ENCODE measurements at regions not wholly inside any gene's neighbourhood (a gene's known extent, or its start where the extent isn't known, plus 50 kb on each side); places are given as distances from the start of the nearest gene placed in this dataset.

DNA sequence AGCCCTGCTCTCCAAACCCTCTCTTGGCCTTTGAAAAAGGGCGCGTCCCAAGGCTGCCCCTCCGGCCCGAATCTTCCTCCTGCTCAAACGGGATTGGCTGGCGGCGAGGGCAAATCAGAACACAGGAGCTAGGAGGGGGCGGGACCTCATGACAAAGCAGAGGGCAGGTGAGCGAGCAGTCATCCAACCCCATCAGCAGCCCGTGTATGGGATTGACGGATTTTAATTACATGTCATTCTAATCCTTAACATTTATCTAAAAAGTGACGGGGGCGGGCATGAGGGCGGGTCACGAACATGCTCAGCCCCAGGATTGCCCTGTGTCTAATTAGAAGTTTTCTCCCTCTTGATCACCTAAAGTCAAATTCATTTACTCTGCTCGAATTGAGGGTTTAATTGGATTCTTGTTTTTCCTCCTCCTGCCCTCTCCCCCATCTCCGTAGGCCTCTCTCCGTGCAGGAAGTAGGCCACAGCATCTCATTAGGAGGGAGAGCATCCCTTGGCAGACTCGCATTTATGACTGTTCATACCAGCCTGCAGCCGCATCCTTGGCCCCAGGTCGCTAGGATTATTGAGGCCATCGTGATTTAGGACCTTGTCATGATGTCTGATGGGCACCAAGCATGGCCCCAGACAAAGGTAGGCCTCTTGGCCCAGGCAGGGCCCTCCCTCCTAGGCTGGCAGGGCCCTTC lies 147.1 kb downstream of the CHST1 start:
- no peak for DNase-seq

DNA sequence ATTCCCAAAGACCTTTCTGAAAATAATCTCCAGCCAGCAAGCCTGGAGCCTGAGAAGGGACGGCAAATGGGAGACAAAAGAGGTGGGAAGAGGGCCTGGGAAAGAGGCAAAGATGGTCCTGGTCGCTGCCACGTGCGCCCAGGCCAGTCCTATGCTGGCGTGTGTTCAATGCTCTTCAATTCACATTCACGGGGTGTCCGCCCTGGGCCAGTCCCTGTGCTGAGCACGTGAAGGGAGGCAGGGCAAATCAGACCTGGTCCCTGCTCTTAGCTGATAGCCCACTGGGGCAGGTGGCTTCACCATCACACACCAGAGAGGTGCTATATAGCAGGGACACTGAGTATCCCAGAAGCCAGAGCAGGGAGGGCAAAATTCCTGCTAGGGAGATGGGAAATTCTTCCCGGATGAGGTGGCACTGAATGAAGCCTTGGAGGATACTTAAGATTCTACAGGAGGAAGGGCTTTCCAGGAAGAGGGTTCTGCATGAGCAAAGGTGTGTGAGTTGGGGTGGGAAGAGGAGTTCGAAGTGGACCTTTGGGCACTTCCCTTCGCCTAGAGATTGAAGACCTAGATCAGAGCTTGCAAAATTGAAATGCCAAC lies 148.2 kb downstream of the CHST1 start:
- DNase-seq: no peak

DNA sequence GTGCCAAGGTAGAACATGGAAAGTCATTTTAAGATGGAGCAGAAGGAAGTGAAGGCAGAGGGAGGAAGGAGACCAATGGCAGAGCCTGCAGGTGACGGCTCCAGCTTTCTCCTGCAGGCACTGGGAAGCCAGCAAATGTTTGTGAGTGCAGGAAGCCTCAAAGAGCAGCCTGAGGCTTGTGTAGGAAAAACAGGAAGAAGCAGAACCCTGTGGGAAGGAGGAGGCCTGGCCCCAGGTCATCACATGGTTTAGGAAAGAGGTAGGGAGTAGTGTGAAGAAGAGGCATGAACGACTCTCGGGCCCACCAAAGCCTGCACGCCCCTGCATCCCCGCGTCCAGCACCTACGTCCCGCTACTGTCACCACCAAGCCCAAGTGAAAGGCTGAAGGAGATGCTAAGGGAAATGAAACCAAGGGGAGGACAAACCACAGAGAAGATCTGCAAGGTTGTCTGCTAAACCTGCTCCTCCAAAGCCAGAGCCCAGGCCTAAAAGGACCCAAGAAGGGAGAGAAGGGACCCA lies 151.5 kb downstream of the CHST1 start:
- no peak for DNase-seq

DNA sequence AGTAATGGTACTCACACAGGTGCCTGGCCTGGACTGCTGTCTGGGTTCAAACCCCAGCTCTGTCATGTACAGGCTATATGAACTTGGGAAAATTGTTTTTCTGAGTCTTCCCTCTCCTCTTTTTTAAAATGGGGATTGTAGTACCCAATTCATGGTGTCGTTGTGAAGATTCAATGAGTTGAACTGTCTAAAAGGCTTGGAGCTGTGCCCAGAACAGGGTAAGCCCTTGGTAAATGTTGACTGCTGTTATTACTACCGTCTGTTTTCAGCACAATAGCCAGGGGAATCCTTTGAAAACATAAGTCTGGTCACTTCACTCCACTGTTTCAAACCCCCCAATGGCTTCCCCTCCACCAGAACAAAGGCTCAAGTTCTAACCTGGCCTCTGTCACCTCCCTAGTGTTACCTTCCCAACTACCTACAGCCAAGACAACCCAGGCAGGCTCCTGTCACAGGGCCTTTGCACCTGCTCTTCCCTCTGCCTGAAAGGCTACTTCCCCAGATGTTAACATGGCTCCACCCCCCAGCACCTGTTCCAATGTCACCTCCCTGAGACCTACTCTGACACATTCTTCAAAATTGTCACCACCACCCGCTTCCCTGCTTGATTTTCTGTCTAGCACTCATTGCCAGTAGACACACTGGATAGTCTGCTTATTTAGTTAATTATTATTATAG lies 152.8 kb downstream of the CHST1 start:
- no peak for DNase-seq

DNA sequence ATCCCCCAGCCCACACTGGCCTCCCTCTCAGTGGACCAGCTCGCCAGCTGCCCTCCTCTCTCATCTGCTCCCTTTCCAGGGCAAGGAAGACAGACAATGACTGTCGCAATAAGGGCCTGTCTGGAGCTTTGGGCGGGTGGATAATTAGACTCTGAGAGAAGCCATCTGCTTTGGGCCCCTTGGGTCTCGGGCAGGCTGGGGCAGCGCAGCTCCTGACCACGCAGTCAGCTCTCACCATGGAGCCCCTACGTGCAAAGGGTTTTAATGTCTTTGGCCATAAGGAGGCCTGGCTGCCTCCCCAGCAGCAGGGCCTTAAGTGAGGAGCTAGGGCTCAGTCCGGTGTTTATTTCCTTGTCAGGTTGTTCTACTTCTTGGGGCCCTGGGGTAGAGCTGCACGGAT lies 153.9 kb downstream of the CHST1 start:
- no peak for DNase-seq

DNA sequence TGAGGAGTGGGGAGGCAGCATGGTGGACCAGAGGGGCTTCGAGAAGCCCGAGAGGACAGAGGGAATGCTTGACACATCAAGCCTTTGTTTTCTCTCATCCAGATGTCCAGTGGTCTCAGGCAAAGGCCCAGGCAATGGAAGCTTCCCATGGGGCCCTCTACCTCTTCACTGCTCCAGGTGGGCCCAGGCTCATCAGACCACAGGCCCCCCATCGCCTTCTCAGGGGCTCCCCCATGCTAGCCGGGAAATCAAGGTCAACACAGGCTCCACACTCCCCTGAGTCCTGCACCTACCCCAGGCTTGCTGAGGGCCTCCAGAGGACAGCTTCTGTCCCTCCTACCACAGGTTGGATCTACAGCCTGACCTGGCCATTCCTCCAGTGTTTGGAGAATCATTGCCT lies 157.5 kb downstream of the CHST1 start:
- DNase-seq: no peak

DNA sequence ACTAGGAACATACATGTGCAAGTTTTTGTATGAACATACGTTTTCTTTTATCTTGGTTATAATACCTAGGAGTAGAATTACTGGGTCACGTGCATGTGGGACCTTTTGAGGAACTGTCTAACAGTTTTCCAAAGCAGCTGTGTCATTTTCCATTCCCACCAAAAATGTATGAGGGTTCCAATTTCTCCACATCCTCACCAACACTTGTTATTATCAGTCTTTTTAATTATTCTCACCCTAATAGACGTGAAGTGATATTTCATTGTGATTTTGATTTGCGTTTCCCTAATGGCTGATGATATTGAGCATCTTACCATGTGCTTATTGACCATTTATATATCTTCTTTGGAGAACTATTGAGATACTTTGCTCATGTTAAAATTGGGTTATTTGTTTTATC lies 162.1 kb downstream of the CHST1 start:
- DNase-seq: no peak

DNA sequence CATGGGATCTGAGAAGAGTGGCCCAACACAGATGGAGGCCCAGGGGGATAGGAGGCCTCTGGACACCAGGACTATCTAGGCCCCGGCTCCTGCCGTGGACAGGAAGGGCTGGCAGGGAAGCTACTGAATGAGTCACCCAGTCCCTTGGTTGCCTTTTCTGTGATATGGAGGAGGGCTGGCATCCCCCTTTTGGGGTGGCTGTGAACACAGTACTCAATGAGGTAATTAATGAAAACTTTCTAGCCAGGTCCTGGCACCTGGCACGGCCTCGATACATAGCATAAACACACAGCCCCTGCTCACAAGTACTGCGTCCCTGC lies 163.2 kb downstream of the CHST1 start:
- DNase-seq: no peak

DNA sequence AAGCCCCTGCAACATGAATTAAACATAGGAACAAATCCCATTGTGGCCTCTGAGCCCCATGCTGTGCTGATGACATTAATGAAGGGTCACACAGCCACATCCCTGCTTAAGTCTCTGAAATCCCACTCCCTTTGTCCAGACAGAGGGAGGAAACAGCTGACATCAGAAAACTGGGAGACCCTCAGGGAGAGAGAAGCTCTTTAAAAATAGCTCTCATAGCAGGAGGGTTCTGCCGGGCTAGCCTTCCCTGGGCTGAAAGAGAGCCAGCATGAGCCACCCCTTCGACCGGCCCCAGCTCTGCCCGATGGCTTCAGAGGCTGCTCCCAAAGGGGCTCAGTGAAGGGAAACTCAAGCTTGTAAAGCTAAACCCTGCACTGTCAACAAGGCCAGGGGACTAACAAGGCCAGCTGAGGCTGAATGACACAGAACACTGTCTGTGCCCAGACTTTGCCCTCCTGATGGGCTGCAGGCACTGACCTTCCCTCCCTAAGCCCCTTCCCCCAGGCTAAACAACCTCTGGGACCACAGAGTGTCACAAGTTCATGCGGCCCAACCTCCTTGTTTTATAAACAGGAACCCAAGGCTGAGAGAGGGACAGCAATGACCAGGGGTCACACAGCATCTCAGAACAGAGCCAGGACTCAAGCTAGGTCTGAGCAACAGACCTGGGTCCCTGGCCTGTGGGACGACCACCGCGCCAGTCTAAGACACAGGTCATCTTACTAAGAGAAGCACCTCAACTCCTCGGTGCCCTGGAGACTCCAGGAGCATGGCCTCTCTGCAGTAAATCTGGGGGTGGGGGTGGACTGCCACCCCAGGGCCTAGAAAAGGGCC lies 163.8 kb downstream of the CHST1 start:
- DNase-seq: no peak

DNA sequence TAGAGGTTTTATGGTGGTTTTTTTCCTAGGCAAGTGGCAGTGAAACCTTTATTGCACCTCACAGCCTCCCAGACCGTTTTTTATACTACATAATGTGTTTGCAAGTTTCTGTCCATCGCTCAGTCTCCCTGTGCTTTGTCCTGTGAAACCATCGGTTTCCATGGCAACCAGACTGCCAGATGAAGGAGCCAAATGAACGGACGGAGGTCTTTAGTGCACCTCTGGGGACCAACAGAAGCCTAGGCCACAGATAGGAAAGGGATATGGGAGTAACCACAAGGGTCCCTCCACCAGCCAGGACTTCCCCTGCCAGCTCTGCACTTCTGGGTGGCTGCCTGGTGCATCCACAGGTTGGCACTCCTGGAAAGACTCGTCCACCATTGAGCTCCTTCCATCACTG lies 165.0 kb downstream of the CHST1 start:
- DNase-seq: no peak

DNA sequence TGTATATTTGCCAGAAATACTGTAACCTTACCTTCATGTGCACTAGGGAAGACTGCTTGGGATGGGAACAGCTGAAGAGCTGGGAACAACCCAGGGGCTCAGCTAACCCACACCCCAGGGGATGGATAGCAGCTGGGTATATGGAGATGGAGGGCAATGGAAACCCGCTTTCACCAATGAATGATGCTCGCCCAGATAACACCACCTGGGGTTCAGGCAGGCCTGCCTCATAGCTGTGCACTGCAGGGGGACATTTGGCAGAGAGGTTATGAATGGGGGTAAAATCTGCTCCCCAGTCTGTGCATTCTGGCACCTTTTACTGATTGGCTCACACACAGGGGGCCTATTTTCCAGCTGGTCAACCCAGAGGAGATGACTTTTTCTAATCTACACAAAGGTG lies 170.7 kb downstream of the CHST1 start:
- DNase-seq: no peak

DNA sequence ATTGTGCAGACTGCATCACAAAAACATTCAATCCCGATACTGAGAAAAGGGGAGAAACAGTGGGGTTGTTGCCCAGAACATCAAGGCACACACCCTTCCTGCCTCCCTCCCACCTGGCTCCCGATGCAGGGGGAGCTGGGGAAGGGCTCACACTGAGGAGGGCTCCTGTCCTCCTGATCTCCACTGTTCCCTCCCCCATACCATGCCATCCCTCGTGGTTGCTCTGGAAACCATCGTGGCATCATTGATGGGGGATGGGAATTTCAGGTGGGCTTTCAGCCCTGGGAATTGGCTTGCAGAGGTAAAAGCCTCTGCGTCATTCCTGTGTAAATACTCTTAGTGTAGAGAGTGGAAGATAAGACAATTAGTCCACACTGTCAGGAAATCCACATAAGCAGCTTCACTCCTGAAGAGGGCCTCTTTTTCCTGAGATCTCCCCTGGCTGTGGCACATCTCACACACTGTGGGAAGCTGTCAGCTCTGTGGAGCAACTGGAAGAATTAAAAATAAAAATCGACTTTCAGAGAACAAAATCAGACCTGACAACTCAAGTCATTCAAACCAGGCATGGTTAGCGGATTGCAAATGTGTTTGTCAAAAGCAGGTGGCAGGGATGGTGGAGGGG lies 176.0 kb downstream of the CHST1 start:
- DNase-seq: no peak

DNA sequence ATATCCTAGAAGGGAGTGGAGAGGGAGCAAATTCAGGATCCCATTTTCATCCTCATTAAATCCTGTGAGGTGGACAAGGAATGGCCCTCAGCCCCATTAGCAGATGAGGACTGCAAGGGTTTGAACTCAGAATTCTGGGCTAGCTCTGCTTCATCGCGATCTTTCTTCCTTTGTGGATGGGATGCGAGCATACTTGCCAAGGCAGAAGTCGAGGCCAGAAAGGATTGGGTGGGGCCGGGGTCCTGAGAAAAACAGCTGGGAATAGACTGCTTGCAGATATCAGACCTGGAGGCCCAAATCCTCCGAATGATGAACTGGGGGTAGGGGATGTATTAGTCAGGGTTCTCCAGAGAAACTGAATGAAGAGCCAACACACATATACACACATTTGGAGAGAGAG lies 179.0 kb downstream of the CHST1 start:
- no peak for DNase-seq

DNA sequence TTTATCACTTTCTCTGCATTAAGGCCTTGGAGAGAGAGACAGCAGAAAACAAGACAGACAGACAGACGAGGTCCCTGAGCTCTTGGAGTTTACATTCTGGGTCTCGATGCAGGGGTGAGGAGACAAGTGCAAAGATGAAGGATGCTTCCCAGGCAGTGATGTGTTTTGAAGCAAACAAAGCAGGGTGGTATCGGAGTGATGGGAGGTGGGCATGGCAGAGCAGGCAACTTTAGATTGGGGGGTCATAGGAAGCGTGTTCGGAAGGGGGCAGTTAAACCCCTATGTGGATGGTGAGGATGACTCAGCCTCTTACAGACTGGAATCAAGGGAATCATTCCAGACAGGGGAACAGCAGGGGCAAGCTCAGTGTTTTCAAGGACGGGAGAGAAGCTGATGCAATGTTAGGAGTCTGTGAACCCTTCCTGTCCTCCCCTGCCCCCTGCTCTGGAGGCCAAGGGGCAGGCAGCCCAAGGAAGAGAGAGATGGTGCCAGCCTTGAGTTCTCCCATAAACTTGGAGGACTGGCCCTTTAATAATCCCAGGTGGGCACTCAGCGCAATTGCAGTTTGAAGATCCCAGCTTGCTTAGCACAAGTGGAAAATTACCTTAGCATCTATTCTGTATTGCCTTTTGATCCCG lies 180.2 kb downstream of the CHST1 start:
- DNase-seq: no peak

DNA sequence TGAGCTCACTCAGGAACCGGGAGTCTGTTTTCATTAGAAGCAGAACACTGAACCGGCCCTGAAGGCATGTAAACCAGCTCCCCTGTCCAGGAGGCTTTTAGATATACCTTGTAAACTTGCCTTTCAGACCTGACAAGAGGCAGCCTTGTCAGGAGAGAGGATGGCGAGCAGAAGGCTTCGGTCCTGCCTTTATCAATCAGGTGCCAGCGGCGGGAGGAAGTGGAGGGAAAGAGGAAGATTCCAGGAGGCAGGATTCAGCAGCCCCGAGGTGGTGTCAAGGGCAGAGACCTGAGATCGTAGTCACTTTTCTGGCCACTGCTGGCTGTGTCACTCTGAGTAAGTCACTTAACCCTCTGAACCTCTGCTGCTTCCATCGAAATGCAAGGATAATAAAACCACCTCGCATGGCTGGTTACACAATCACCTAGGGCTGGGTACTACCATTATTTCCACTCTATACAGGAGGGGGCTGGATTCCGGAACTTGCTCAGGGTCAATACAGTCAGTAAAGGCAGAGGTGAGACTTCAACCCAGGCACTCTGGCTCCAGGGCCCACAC lies 181.0 kb downstream of the CHST1 start:
- DNase-seq: no peak

DNA sequence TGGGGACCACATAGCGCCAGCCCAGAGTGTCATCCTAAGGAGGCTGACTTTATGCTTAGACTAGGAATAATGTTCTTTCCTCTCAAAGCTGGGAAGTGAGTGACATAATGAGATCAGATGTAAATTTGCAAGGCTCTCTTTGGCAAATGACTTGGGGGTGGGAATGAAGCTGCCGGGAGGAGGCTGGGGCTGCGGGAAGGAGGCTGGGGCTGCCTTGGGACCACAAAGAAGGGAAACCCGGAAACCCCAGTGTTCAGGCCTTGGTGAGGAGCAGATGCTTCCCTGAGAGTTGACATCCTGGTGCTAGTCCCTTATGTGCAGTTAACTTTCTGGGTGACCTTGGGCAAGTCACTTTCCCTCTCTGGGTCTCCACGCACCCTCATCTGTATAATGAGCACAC lies 182.0 kb downstream of the CHST1 start:
- DNase-seq: no peak

DNA sequence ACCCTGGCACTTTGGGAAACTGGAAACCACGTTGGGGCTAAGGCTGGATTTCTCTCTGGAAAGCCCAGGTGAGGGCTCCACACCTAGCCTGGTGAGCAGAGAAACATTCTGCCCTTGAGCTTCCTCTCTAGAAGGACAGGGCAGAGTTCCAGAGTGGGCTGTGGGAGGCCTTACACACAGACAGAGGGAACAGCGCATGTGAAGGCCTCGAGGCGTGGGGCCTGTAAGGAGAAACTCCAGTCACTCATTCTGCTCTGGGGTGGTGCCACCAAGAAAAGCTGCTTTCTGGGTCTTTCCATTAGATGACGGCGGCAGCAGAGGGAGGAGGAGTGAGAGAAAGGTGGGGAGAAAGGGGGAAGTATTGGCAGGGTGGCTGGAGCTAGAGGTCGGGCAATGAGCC lies 183.1 kb downstream of the CHST1 start:
- DNase-seq: no peak

DNA sequence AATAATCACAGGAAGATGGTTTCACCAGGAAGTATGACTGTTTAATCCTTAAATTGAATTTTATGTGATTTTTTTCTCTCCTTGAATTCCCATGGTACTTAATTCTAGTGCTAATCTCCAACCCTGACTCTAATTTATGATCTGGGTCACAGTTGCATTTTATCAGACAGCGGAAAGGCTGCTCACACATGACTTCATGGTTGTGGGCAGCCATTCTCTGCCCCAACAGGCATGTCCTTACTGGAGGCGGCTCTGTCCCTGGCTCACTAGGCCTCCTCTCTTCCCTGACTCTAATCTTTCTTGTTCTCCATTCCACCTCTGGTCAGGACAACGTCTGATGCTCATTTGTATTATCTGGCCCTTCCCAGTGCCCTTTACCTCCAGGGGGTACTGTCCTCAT lies 184.4 kb downstream of the CHST1 start:
- DNase-seq: no peak

DNA sequence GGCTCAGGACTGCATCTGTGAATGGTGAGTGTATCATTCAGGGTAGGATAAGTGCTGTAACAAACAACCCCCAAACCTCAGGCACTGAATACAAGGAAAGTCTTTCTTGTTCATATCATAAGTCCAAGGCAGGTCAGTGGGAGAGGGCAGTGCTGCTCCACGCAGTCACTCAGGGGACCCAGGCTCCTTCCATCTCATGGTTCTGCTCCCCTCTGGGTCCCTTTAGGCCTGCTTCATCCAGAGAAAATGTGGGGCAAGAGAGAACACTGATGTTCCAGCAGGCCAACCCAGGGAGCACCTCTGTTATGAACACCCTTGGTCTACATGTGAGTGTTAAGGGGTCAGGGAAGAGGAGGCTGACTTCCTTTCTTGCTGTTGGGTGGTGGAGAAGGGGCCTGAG lies 187.8 kb downstream of the CHST1 start:
- DNase-seq: no peak

DNA sequence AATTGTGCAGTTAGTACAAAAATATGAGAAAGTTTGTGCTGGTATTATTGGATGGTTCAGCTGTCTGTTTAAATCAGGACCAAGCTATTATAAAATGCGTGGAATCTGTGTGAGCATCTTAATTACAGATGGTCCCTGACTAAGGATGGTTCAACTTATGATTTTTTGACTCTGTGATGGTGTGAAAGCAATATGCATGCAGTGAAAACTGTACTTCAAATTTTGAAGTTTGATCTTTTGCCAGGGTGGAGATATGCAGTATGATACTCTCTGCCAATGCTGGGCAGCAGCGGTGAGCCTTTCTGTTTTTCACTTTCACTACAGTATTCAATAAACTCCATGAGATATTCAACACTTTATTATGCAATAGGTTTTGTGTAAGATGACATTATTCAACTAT lies 189.3 kb downstream of the CHST1 start:
- DNase-seq: no peak

DNA sequence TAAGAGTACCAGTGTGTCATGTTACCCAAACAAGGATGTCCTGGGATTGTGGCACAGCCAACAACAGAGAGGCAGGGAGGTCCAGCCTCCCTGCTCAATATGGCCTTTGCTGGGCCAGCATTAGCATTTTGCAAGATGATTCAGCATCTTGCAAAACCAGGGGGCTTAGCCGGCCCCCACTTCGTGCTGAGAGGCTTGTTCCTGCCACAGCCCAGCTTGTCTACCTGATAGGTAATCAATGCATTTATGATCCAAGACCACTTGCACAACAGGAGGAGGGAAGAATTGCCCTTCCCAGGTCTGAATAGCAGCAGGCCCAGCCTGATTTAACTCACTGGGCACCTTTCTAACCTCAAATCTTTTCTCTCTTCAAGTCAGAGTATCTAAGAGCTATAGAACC lies 189.0 kb upstream of the SYT13 start:
- no peak for DNase-seq

DNA sequence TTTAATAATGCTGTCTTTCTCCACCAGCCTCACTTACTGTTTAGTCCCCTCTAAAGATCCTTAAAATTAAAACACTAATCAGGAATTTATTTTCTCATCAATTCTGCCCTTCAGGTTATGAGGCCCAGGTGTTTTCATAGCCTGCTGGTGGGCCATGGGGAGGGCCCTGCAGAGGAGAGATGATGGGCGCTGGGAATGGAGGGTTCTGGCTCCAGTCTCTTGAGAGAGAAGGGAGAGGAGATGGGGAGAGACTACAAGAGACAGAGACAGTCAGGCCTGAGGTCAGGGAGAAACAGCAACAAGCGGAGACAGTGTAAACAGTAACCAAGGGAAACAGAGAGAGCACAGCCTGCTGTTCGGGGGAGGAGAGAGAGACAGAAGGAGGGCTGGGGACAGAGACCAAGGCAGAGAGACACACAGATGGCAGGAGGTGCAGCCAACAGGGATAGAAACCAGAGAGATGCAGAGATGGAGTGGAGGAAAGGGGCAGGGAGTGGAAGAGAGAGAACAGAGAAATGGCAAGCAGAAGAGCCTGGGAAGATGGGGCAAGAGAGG lies 187.3 kb upstream of the SYT13 start:
- no peak for DNase-seq

All from AML-193 (cell line).